ENCODE measurements at regions not wholly inside any gene's neighbourhood (a gene's known extent, or its start where the extent isn't known, plus 50 kb on each side); places are given as distances from the start of the nearest gene placed in this dataset.

- H3K4me3 ChIP-seq: no peak overlapping the region
- TF ChIP-seq CEBPB (tag; IDR thresholded peaks at IDR 0.05) (0 out of 2 replicates have a peak, but pooled peaks have one; percentile 14), REST (IDR thresholded peaks at IDR 0.05; ENCODE audit: borderline replicate concordance) (peak; percentile 24; the same call in 1 of the 2 replicates), REST (CRISPR knock-in tag; IDR thresholded peaks at IDR 0.05; ENCODE audit: low read depth) (no peak), C11orf30 (IDR thresholded peaks at IDR 0.05; ENCODE audit: low read depth) (no peak), FIP1L1 (IDR thresholded peaks at IDR 0.05; ENCODE audit: low read depth, low read length, poor library complexity, severe bottlenecking) (no peak)
- DNase-seq (ENCODE audit: extremely low read depth in 1 of 4, low spot score in 3 of 4) (no peak), FAIRE-seq (no peak), ATAC-seq (no peak)
- POLR2A ChIA-PET: no interaction called here
- H4K20me1 ChIP-seq (replicated peaks; ENCODE audit: control insufficient read depth, insufficient read depth, low read length): no peaks in the 10 kb centered on the region
- 0% methylated on average over 8 of the region's 8 CpGs for WGBS (ENCODE audit: insufficient coverage, low coverage, missing lambda C conversion rate)
- H2AFZ ChIP-seq (ENCODE audit: low read depth, low read length): no peak overlapping the region
- no peaks in the 10 kb centered on the region for H3K27me3 ChIP-seq (ENCODE audit: control insufficient read depth in 2 of 2, insufficient read depth in 2 of 2, low read length in 2 of 2)
- no peaks in the 10 kb centered on the region for H3K9me3 ChIP-seq (replicated peaks; ENCODE audit: control insufficient read depth, insufficient read depth, low read depth, low read length)
- intact Hi-C loops (cut with micrococcal nuclease): no loop called here
- H3K9ac ChIP-seq (ENCODE audit: insufficient read depth in 1 of 2, low read depth in 2 of 2, low read length in 2 of 2): no peak overlapping the region
- H3K9me1 ChIP-seq (ENCODE audit: control insufficient read depth, insufficient read depth, low read length): no peaks in the 10 kb centered on the region
- H3K36me3 ChIP-seq (ENCODE audit: control insufficient read depth, insufficient read depth, low read length): no peaks in the 10 kb centered on the region
- no peaks in the 10 kb centered on the region for H3K79me2 ChIP-seq (ENCODE audit: control insufficient read depth, insufficient read depth, low read length)
- BruUV-seq (replicated peaks): no TSS peak
- no peaks in the 10 kb centered on the region for H3K4me1 ChIP-seq (replicated peaks in 1 of 2; ENCODE audit: control insufficient read depth in 2 of 2, insufficient read depth in 2 of 2, low read length in 2 of 2)
- no peak overlapping the region for H3K4me2 ChIP-seq (ENCODE audit: insufficient read depth, low read length)
- CTCF ChIA-PET (ENCODE audit: low intra/inter-chr PET ratio): no interaction called here
- H3K27ac ChIP-seq (ENCODE audit: extremely low read depth, low read depth, low read length): no peak overlapping the region
- in situ Hi-C loops (cut with MboI): no loop called here
These were observed 110.9 kb upstream of the LYSMD4 start for GRCh38 chr15:99844150-99844549.
